HCT116 (cell line): ENCODE measurements at regions not wholly inside any gene's neighbourhood (a gene's known extent, or its start where the extent isn't known, plus 50 kb on each side); places are given as distances from the start of the nearest gene placed in this dataset.

Experiments used
- ATAC-seq: fragments of 200-7000 bp; cut with Tn5 transposase; 2 replicates; pipeline ENCODE4 v1.9.1; 2020; ENCODE audit warnings: mild to moderate bottlenecking, moderate library complexity
- BruUV-seq: library from RNA; stranded (reverse); fragments of 400-500 nt; replicated peaks from 2 replicates; lab custom pipeline; 2021; lab: Mats Ljungman, UMichigan
- CTCF ChIA-PET: fragments of 300-600 bp; sonication (Branson Sonifier 250); formaldehyde crosslinking; loops from one replicate; lab custom pipeline; 2021; ENCODE audit warnings: antibody characterized with exemption; lab: Charles Lee
- POLR2A ChIA-PET: fragments of 300-600, 350-600 bp; sonication (Branson Sonifier 250); formaldehyde crosslinking; loops from one replicate; lab custom pipeline; 2021; ENCODE audit warnings: antibody characterized with exemption; lab: Charles Lee
- RAD21 ChIA-PET, 2 experiments: fragments of 300-600 bp; sonication (Branson Sonifier 250); formaldehyde crosslinking; loops; one replicate each; lab custom pipeline; 2023; ENCODE audit warnings: low total read pairs in 2 of 2; ENCODE audit not compliant: uncharacterized antibody in 2 of 2, unreplicated experiment in 2 of 2, low non-redundant PET in 1 of 2; lab: Charles Lee
- DNase-seq: peaks from one replicate; pipeline ENCODE4 v3.0.0-alpha.2; 2010; ENCODE audit warnings: low read depth, low spot score
- H2AFZ ChIP-seq: fragments of 200-600 bp; shearing (Covaris generic), sonication (generic); 2 replicates; pipeline ENCODE4 v1.6.1; 2017; ENCODE audit warnings: low read depth, mixed run types, mixed read lengths, antibody characterized with exemption, low read length; ENCODE audit not compliant: poor library complexity, severe bottlenecking
- H3K27ac ChIP-seq: 2 replicates; pipeline ENCODE4 v1.5.1; 2012; ENCODE audit warnings: low read depth, low read length
- H3K27me3 ChIP-seq: fragments of 200-600 bp; sonication (generic); 2 replicates; pipeline ENCODE4 v1.6.1; 2016; ENCODE audit warnings: mixed run types, low read length, mixed read lengths; ENCODE audit not compliant: insufficient read depth
- H3K36me3 ChIP-seq, 2 experiments: fragments of 200-500 bp in 1 of 2; fragments of 200-600 bp in 1 of 2; sonication (Bioruptor generic) in 1 of 2; sonication (generic) in 1 of 2; 2 replicates each; pipeline versions ENCODE4 v1.5.1 to v1.6.1; 2014 to 2016; ENCODE audit warnings: low read length in 2 of 2, inconsistent platforms in 1 of 2, mixed read lengths in 1 of 2, mixed run types in 1 of 2; ENCODE audit not compliant: insufficient read depth in 2 of 2, control insufficient read depth in 1 of 2
- H3K4me1 ChIP-seq, 2 experiments: fragments of 200-600 bp in 1 of 2; sonication (generic) in 1 of 2; 2 replicates each; pipeline versions ENCODE4 v1.5.1 to v1.6.1; 2012 to 2017; ENCODE audit warnings: low read length in 2 of 2, inconsistent platforms in 1 of 2, mild to moderate bottlenecking in 1 of 2, mixed read lengths in 1 of 2, mixed run types in 1 of 2, moderate library complexity in 1 of 2; ENCODE audit not compliant: insufficient read depth in 2 of 2, control insufficient read depth in 1 of 2
- H3K4me2 ChIP-seq: fragments of 200-600 bp; sonication (generic); 2 replicates; pipeline ENCODE4 v1.6.1; 2017; ENCODE audit warnings: mixed run types, low read length, mixed read lengths
- H3K4me3 ChIP-seq, 2 experiments: fragments of 200-600 bp in 1 of 2; sonication (generic) in 1 of 2; replicated peaks in 1 of 2; 2 replicates each; pipeline ENCODE4 v1.5.1; 2011 to 2016; ENCODE audit warnings: low read length in 2 of 2, control low read depth in 1 of 2, low read depth in 1 of 2, mild to moderate bottlenecking in 1 of 2, mixed read lengths in 1 of 2, mixed run types in 1 of 2
- H3K79me2 ChIP-seq: fragments of 200-600 bp; sonication (generic); 2 replicates; pipeline ENCODE4 v1.6.1; 2017; ENCODE audit warnings: mild to moderate bottlenecking, mixed run types, low read length, moderate library complexity, mixed read lengths; ENCODE audit not compliant: insufficient read depth
- H3K9ac ChIP-seq: fragments of 200-600 bp; sonication (generic); 2 replicates; pipeline ENCODE4 v1.6.1; 2016; ENCODE audit warnings: low read length, mixed read lengths
- H3K9me2 ChIP-seq: fragments of 200-600 bp; sonication (generic), shearing (Covaris generic); 2 replicates; pipeline ENCODE4 v1.6.1; 2017; ENCODE audit warnings: mixed run types, mild to moderate bottlenecking, moderate library complexity; ENCODE audit not compliant: insufficient read depth
- H3K9me3 ChIP-seq, 2 experiments: fragments of 200-500 bp in 1 of 2; fragments of 200-600 bp in 1 of 2; sonication (Bioruptor generic) in 1 of 2; sonication (generic) in 1 of 2; 2 replicates each; pipeline ENCODE4 v1.6.1; 2014 to 2017; ENCODE audit warnings: low read length in 2 of 2, mixed read lengths in 2 of 2, inconsistent platforms in 1 of 2, low read depth in 1 of 2, mild to moderate bottlenecking in 1 of 2, mixed run types in 1 of 2, moderate library complexity in 1 of 2; ENCODE audit not compliant: control insufficient read depth in 1 of 2, insufficient read depth in 1 of 2
- H4K20me1 ChIP-seq: fragments of 200-600 bp; sonication (generic), shearing (Covaris generic); 2 replicates; pipeline ENCODE4 v1.6.1; 2017; ENCODE audit warnings: mixed run types, mild to moderate bottlenecking, moderate library complexity; ENCODE audit not compliant: insufficient read depth
- ATF3 ChIP-seq: IDR thresholded peaks from 2 replicates; pipeline ENCODE4 v1.6.1; 2012
- CBX3 ChIP-seq: IDR thresholded peaks from 2 replicates; pipeline ENCODE4 v1.6.1; 2012; ENCODE audit warnings: low read depth
- EGR1 ChIP-seq: IDR thresholded peaks from 2 replicates; pipeline ENCODE4 v1.6.1; 2012; ENCODE audit warnings: low read depth
- EZH2 ChIP-seq: fragments of 200-600 bp; sonication (generic); IDR thresholded peaks from 2 replicates; pipeline ENCODE4 v1.6.1; 2017; ENCODE audit warnings: antibody characterized with exemption, mixed run types
- EZH2phosphoT487 ChIP-seq: fragments of 200-600 bp; IDR thresholded peaks from 2 replicates; pipeline ENCODE4 v1.6.1; 2018; ENCODE audit warnings: antibody characterized with exemption, borderline replicate concordance
- FOSL1 ChIP-seq: IDR thresholded peaks from 2 replicates; pipeline ENCODE4 v1.6.1; 2012; ENCODE audit warnings: low read depth
- JUND ChIP-seq: IDR thresholded peaks from 2 replicates; pipeline ENCODE4 v1.6.1; 2012
- POLR2A ChIP-seq: IDR thresholded peaks from 2 replicates; pipeline ENCODE4 v1.7.0; 2011; ENCODE audit warnings: borderline replicate concordance; ENCODE audit not compliant: insufficient read depth, insufficient read length; ENCODE audit errors: extremely low read depth
- POLR2AphosphoS5 ChIP-seq: IDR thresholded peaks from 2 replicates; pipeline ENCODE4 v1.6.1; 2011; ENCODE audit warnings: mild to moderate bottlenecking, low read depth, low read length, moderate library complexity
- SIN3A ChIP-seq: IDR thresholded peaks from 2 replicates; pipeline ENCODE4 v1.6.1; 2012; ENCODE audit warnings: low read depth
- SP1 ChIP-seq: IDR thresholded peaks from 2 replicates; pipeline ENCODE4 v1.6.1; 2012; ENCODE audit warnings: low read depth
- SRF ChIP-seq: IDR thresholded peaks from 2 replicates; pipeline ENCODE4 v1.6.1; 2012; ENCODE audit warnings: low read depth
- TCF7L2 ChIP-seq: IDR thresholded peaks from 2 replicates; pipeline ENCODE4 v1.7.0; 2011; ENCODE audit warnings: borderline replicate concordance, inconsistent platforms; ENCODE audit not compliant: insufficient read depth, insufficient read length; ENCODE audit errors: extremely low read depth
- YY1 ChIP-seq: IDR thresholded peaks from 2 replicates; pipeline ENCODE4 v1.6.1; 2011; ENCODE audit warnings: low read length, low read depth, moderate library complexity, mild to moderate bottlenecking; ENCODE audit not compliant: insufficient replicate concordance; ENCODE audit errors: extremely low read depth
- ZNF274 ChIP-seq: fragments of 200-500 bp; sonication (Bioruptor generic); IDR thresholded peaks from 2 replicates; pipeline ENCODE4 v1.6.1; 2014; ENCODE audit warnings: mild to moderate bottlenecking, low read depth, low read length, inconsistent platforms
- intact Hi-C: fragments of 100-400 bp; cut with micrococcal nuclease; formaldehyde crosslinking; loops from 2 replicates; pipeline ENCODE4 v1.10.0; 2022
- TF ChIP-seq, protein P1 (sequence below): IDR thresholded peaks from 2 replicates; pipeline ENCODE4 v1.6.1; 2012

GRCh38 chr11:43582024-43582862 lies 98.3 kb upstream of the HSD17B12 start:
- POLR2A ChIA-PET = no interaction called here
- Histone ChIP-seq H3K9ac (no peak overlapping the region), H3K36me3 (no peaks in the 10 kb centered on the region), H3K4me3 (no peak overlapping the region), H3K9me2 (no peaks in the 10 kb centered on the region), H3K79me2 (no peaks in the 10 kb centered on the region), H3K4me2 (no peak overlapping the region), H3K9me3 (no peaks in the 10 kb centered on the region), H3K4me1 (no peaks in the 10 kb centered on the region), H3K27me3 (peaks cover 6% of the 10 kb centered on the region; the same call in 1 of the 2 replicates), H2AFZ (no peak overlapping the region), H3K27ac (no peak overlapping the region), H4K20me1 (no peaks in the 10 kb centered on the region)
- RAD21 ChIA-PET = no interaction called here
- CTCF ChIA-PET = interaction anchor here (0.8 to 1.8 kb wide), 3 partner anchors 9 to 270 kb away, joined by 4 to 6 read pairs (median 6); no protein-coding TSS in a partner anchor
- intact Hi-C loops = no loop called here
- DNase-seq (no peak), ATAC-seq (no peak)
- BruUV-seq = no TSS peak
- no peak for TF ChIP-seq SP1
- no peak for TF ChIP-seq EGR1
- TF ChIP-seq, protein P1, sequence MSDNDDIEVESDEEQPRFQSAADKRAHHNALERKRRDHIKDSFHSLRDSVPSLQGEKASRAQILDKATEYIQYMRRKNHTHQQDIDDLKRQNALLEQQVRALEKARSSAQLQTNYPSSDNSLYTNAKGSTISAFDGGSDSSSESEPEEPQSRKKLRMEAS = no peak
- no peak for TF ChIP-seq EZH2
- no peak for TF ChIP-seq FOSL1
- no peak for TF ChIP-seq SIN3A
- no peak for TF ChIP-seq POLR2AphosphoS5

- Histone ChIP-seq H3K9me3 (no peaks in the 10 kb centered on the region), H3K36me3 (no peaks in the 10 kb centered on the region), H3K79me2 (no peaks in the 10 kb centered on the region), H4K20me1 (no peaks in the 10 kb centered on the region), H3K27ac (no peak overlapping the region), H3K9me2 (no peaks in the 10 kb centered on the region), H3K4me1 (no peaks in the 10 kb centered on the region), H3K27me3 (peaks cover 8% of the 10 kb centered on the region; the same call in 1 of the 2 replicates), H2AFZ (no peak overlapping the region), H3K9ac (no peak overlapping the region), H3K4me2 (no peak overlapping the region), H3K4me3 (no peak overlapping the region)
- TF ChIP-seq YY1 (no peak), ZNF274 (no peak), TCF7L2 (no peak), CBX3 (no peak), SRF (no peak), EZH2phosphoT487 (no peak), POLR2A (no peak), EGR1 (no peak), JUND (no peak), ATF3 (no peak)
- DNase-seq (no peak), ATAC-seq (no peak)
- ChIA-PET POLR2A (no interaction called here), RAD21 (no interaction called here), CTCF (interaction anchor here (1.2 to 1.8 kb wide), 2 partner anchors 10 to 269 kb away, joined by 6 read pairs; no protein-coding TSS in a partner anchor)
- intact Hi-C loops = no loop called here
- BruUV-seq = no TSS peak
These were observed 97.6 kb upstream of the HSD17B12 start for GRCh38 chr11:43582863-43583462.
